ENCODE measurements at regions not wholly inside any gene's neighbourhood (a gene's known extent, or its start where the extent isn't known, plus 50 kb on each side); places are given as distances from the start of the nearest gene placed in this dataset.

DNA sequence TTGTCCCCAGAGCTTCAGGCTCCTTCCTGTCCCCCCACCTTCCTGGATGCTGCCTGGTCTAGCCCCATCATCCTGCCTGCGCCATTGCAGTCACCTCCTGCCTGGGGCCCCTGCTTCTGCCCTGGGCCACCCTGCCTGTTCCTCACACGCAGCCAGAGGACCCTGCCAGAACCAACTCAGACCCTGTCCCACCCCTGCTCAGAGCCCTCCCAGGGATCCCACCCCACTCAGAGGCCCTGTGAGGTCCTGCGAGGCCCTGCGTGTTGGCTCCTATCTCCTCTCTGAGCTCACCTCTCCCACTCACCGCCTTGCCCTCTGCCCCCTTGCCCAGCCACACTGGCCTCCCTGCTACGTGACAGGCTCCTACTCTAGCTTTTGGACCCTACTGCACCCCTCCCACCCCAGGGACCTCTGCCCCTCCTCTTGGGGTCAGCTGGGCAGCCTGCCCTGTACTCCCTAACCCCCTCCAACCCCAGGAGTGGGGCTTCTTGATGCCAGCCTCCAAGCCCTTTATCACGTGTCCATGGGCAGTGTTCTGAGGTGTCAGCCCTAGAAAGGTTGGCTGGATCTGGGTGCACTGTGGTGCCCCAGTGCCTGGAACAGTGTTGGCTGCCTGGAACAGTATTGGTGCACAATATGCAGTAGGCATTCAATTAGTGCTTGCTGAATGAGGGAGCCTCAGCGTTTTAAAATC lies 68.3 kb downstream of the CEBPB start:
- TF ChIP-seq YY1 (IDR thresholded peaks at IDR 0.05; ENCODE audit: insufficient read depth, insufficient read length) (no peak), ZNF274 (IDR thresholded peaks at IDR 0.05; ENCODE audit: low read depth, low read length) (no peak), SUZ12 (IDR thresholded peaks at IDR 0.05; ENCODE audit: extremely low read depth, insufficient read depth, insufficient read length) (no peak)

Data from NT2/D1 (cell line).